K562 (cell line): ENCODE measurements at regions not wholly inside any gene's neighbourhood (a gene's known extent, or its start where the extent isn't known, plus 50 kb on each side); places are given as distances from the start of the nearest gene placed in this dataset.

Experiments used
- ATAC-seq: fragments of 200-7000 bp; cut with Tn5 transposase; 3 replicates; pipeline ENCODE4 v1.9.1; 2020; ENCODE audit warnings: moderate library complexity
- BruUV-seq: library from RNA; stranded (reverse); fragments of 400-500 nt; replicated peaks from 2 replicates; lab custom pipeline; 2021; lab: Mats Ljungman, UMichigan
- CTCF ChIA-PET: fragments of 300-600 bp; formaldehyde crosslinking; extraction: SDS; loops from one replicate; lab custom pipeline; 2021; ENCODE audit warnings: low intra/inter-chr PET ratio; lab: Yijun Ruan, JAX
- POLR2A ChIA-PET: fragments of 300-600, 350-650 bp; sonication (Branson Sonifier 250); formaldehyde crosslinking; extraction: SDS; loops from one replicate; lab custom pipeline; 2021; ENCODE audit warnings: antibody characterized with exemption, inconsistent platforms; lab: Yijun Ruan, JAX
- DNase-seq, 4 experiments: peaks; one replicate each; pipeline versions ENCODE4 v3.0.0 to v3.0.0-alpha.2; 2011 to 2018; ENCODE audit warnings: low spot score in 3 of 4, mixed read lengths in 3 of 4; ENCODE audit errors: extremely low read depth in 1 of 4
- FAIRE-seq: peaks from 2 replicates; lab custom pipeline; 2011; peaks lifted over from hg19 to GRCh38; lab: Jason Lieb, UNC
- H2AFZ ChIP-seq: 2 replicates; pipeline ENCODE4 v1.6.0; 2011; ENCODE audit warnings: low read depth, low read length, control low read depth, inconsistent platforms
- H3K27ac ChIP-seq: fragments of 200-600 bp; 3 replicates; pipeline ENCODE4 v1.8.0; 2011; ENCODE audit warnings: low read depth, mild to moderate bottlenecking, control low read depth, inconsistent platforms, low read length, moderate library complexity, mixed read lengths; ENCODE audit errors: extremely low read depth
- H3K27me3 ChIP-seq, 2 experiments: fragments of 300-600 bp in 1 of 2; 2 replicates in 1 of 2; 3 replicates in 1 of 2; pipeline versions ENCODE4 v1.6.0 to v1.8.0; 2011; ENCODE audit warnings: inconsistent platforms in 2 of 2, low read length in 2 of 2, mild to moderate bottlenecking in 1 of 2, mixed read lengths in 1 of 2, moderate library complexity in 1 of 2; ENCODE audit not compliant: control insufficient read depth in 2 of 2, insufficient read depth in 2 of 2
- H3K36me3 ChIP-seq: fragments of 300-600 bp; 3 replicates; pipeline ENCODE4 v1.8.0; 2011; ENCODE audit warnings: mild to moderate bottlenecking, low read length, inconsistent platforms; ENCODE audit not compliant: control insufficient read depth, insufficient read depth
- H3K4me1 ChIP-seq, 2 experiments: fragments of 200-600 bp in 1 of 2; replicated peaks in 1 of 2; 2 replicates in 1 of 2; 3 replicates in 1 of 2; pipeline versions ENCODE4 v1.5.1 to v1.8.0; 2011; ENCODE audit warnings: inconsistent platforms in 2 of 2, low read length in 2 of 2, mild to moderate bottlenecking in 1 of 2, mixed read lengths in 1 of 2, moderate library complexity in 1 of 2; ENCODE audit not compliant: control insufficient read depth in 2 of 2, insufficient read depth in 2 of 2
- H3K4me2 ChIP-seq: 2 replicates; pipeline ENCODE4 v1.6.1; 2011; ENCODE audit warnings: low read length, control low read depth, inconsistent platforms, mixed read lengths; ENCODE audit not compliant: insufficient read depth
- H3K4me3 ChIP-seq: fragments of 200-600 bp; sonication (generic), shearing (Covaris generic); 2 replicates; pipeline ENCODE4 v1.5.1; 2016; ENCODE audit warnings: control low read depth, inconsistent platforms
- H3K79me2 ChIP-seq: fragments of 200-600 bp; 3 replicates; pipeline ENCODE4 v1.8.0; 2011; ENCODE audit warnings: low read length, inconsistent platforms; ENCODE audit not compliant: control insufficient read depth, insufficient read depth
- H3K9ac ChIP-seq, 2 experiments: 2 replicates each; pipeline versions ENCODE4 v1.6.0 to v1.6.1; 2011; ENCODE audit warnings: low read depth in 2 of 2, low read length in 2 of 2, control low read depth in 1 of 2, inconsistent platforms in 1 of 2, mild to moderate bottlenecking in 1 of 2, mixed read lengths in 1 of 2; ENCODE audit not compliant: insufficient read depth in 1 of 2
- H3K9me1 ChIP-seq: one replicate; pipeline ENCODE4 v1.6.0; 2011; ENCODE audit warnings: inconsistent platforms, mild to moderate bottlenecking, low read length, moderate library complexity; ENCODE audit not compliant: control insufficient read depth, insufficient read depth
- H3K9me3 ChIP-seq: replicated peaks from 2 replicates; pipeline ENCODE4 v1.5.1; 2011; ENCODE audit warnings: low read depth, low read length, inconsistent platforms; ENCODE audit not compliant: control insufficient read depth, insufficient read depth
- H4K20me1 ChIP-seq: replicated peaks from 2 replicates; pipeline ENCODE4 v1.6.1; 2011; ENCODE audit warnings: low read length, inconsistent platforms, mixed read lengths; ENCODE audit not compliant: control insufficient read depth, insufficient read depth
- DNMT1 ChIP-seq: fragments of 450-650 bp; IDR thresholded peaks from 2 replicates; pipeline ENCODE4 v1.6.1; 2016; ENCODE audit warnings: antibody characterized with exemption, mild to moderate bottlenecking
- GATAD2B ChIP-seq: fragments of 450-650 bp; IDR thresholded peaks from 2 replicates; pipeline ENCODE4 v1.6.1; 2017; ENCODE audit warnings: mild to moderate bottlenecking, borderline replicate concordance
- NR4A1 ChIP-seq, 2 experiments: fragments of 250-450 bp in 1 of 2; fragments of 450-650 bp in 1 of 2; sonication (Bioruptor Pico) in 1 of 2; IDR thresholded peaks; 2 replicates each; pipeline versions ENCODE4 v1.4.0 to v1.6.1; 2016 to 2020; ENCODE audit warnings: mild to moderate bottlenecking in 2 of 2, missing compliant biosample characterization in 1 of 2, missing genetic modification characterization in 1 of 2, moderate library complexity in 1 of 2
- PHF8 ChIP-seq: fragments of 200-600 bp; sonication (generic); IDR thresholded peaks from 2 replicates; pipeline ENCODE4 v1.6.1; 2012; ENCODE audit warnings: mixed run types, mild to moderate bottlenecking, inconsistent platforms, low read length, moderate library complexity, borderline replicate concordance
- PRMT5 ChIP-seq: sonication (generic); formaldehyde crosslinking; IDR thresholded peaks from 2 replicates; pipeline ENCODE4 v1.5.0; 2020; ENCODE audit warnings: missing genetic modification reagents
- YY1 ChIP-seq, 3 experiments: IDR thresholded peaks; 2 replicates each; pipeline ENCODE4 v1.6.1; 2011; ENCODE audit warnings: low read length in 2 of 3, mild to moderate bottlenecking in 2 of 3, moderate library complexity in 2 of 3, borderline replicate concordance in 1 of 3, control low read depth in 1 of 3, low read depth in 1 of 3; ENCODE audit not compliant: insufficient read depth in 3 of 3, insufficient replicate concordance in 2 of 3, control insufficient read depth in 1 of 3, insufficient read length in 1 of 3; ENCODE audit errors: extremely low read depth in 1 of 3
- ZNF316 ChIP-seq: fragments of 450-650 bp; IDR thresholded peaks from 2 replicates; pipeline ENCODE4 v1.6.1; 2016
- WGBS: fragments of 100-300 bp; shearing (Covaris generic); methylation state at CpG from one replicate; pipeline ENCODE4 v1.1.6; 2016; ENCODE audit warnings: low coverage, mixed read lengths; ENCODE audit not compliant: insufficient coverage; ENCODE audit errors: missing lambda C conversion rate; 5-methylcytosine and 5-hydroxymethylcytosine counted together
- in situ Hi-C: fragments of 300-500 bp; cut with MboI; formaldehyde crosslinking; loops from 4 replicates; pipeline ENCODE4 v1.15.0; 2018; ENCODE audit warnings: inconsistent platforms, mixed read lengths
- intact Hi-C: fragments of 100-400 bp; cut with micrococcal nuclease; formaldehyde crosslinking; loops from 2 replicates; pipeline ENCODE4 v1.14.2; 2022

- CTCF ChIA-PET: no interaction called here
- no peaks in the 10 kb centered on the region for H3K4me1 ChIP-seq
- peaks cover 0 to 20% of the 10 kb centered on the region in 2 experiments; a peak in 2 of 5 replicates for H3K27me3 ChIP-seq
- POLR2A ChIA-PET: no interaction called here
- H3K4me2 ChIP-seq: no peak overlapping the region
- H3K4me3 ChIP-seq: no peak overlapping the region
- no peaks in the 10 kb centered on the region for H3K79me2 ChIP-seq
- H3K9me3 ChIP-seq: no peaks in the 10 kb centered on the region
- intact Hi-C loops (no loop called here), in situ Hi-C loops (no loop called here)
- no TSS peak for BruUV-seq
- no peaks in the 10 kb centered on the region for H3K9me1 ChIP-seq
- H2AFZ ChIP-seq: no peak overlapping the region
- TF ChIP-seq GATAD2B (no peak), ZNF316 (no peak), NR4A1 (CRISPR knock-in tag; IDR thresholded peaks at IDR 0.05) (no peak), NR4A1 (tag; IDR thresholded peaks at IDR 0.05) (no peak), DNMT1 (no peak), YY1 (IDR thresholded peaks at IDR 0.05; ENCODE audit: borderline replicate concordance in 1 of 3, control insufficient read depth in 1 of 3, extremely low read depth in 1 of 3, insufficient read depth in 3 of 3, insufficient read length in 1 of 3, insufficient replicate concordance in 2 of 3, low read depth in 1 of 3, low read length in 2 of 3) (no peak), PRMT5 (CRISPR knock-in tag) (no peak), PHF8 (no peak)
- WGBS: 0% methylated on average over 2 of the region's 14 CpGs
- no peak overlapping the region for H3K27ac ChIP-seq
- DNase-seq (no peak), FAIRE-seq (no peak), ATAC-seq (no peak)
- H3K36me3 ChIP-seq: no peaks in the 10 kb centered on the region
- no peaks in the 10 kb centered on the region for H4K20me1 ChIP-seq
- H3K9ac ChIP-seq: no peak overlapping the region
These were observed 304.8 kb downstream of the GLRX3 start for GRCh38 chr10:130440971-130441370.
